ENCODE measurements at regions not wholly inside any gene's neighbourhood (a gene's known extent, or its start where the extent isn't known, plus 50 kb on each side); places are given as distances from the start of the nearest gene placed in this dataset.

GRCh38 chr6:105759946-105760345, 326.2 kb upstream of the PRDM1 start:
- H3K9me3 ChIP-seq (ENCODE audit: control insufficient read depth, insufficient read depth, low read depth, low read length), result no peaks in the 10 kb centered on the region
- TF ChIP-seq ZNF658 (tag by site-specific recombination; IDR thresholded peaks at IDR 0.05) (no peak), ZNF112 (tag by site-specific recombination; IDR thresholded peaks at IDR 0.05) (no peak), MEIS1 (CRISPR knock-in tag; IDR thresholded peaks at IDR 0.05; ENCODE audit: borderline replicate concordance) (no peak), ZNF354C (tag by site-specific recombination; IDR thresholded peaks at IDR 0.05; ENCODE audit: borderline replicate concordance, low read depth) (no peak), EGR2 (tag by site-specific recombination; IDR thresholded peaks at IDR 0.05; ENCODE audit: low read depth) (peak; percentile 62), ZFHX2 (tag by site-specific recombination; conservative IDR thresholded peaks at IDR 0.05) (peak; percentile 75), ZNF221 (tag by site-specific recombination; IDR thresholded peaks at IDR 0.05; ENCODE audit: borderline replicate concordance) (no peak)
- TF ChIP-seq, protein P1, sequence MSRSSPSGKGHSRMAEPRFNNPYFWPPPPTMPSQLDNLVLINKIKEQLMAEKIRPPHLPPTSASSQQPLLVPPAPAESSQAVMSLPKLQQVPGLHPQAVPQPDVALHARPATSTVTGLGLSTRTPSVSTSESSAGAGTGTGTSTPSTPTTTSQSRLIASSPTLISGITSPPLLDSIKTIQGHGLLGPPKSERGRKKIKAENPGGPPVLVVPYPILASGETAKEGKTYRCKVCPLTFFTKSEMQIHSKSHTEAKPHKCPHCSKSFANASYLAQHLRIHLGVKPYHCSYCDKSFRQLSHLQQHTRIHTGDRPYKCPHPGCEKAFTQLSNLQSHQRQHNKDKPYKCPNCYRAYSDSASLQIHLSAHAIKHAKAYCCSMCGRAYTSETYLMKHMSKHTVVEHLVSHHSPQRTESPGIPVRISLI (tag by site-specific recombination; IDR thresholded peaks at IDR 0.05), result no peak
- ChIA-PET POLR2A (no interaction called here), CTCF (interaction anchor here (0.5 to 0.7 kb wide), 2 partner anchors 89 to 324 kb away, joined by 3 read pairs; no protein-coding TSS in a partner anchor)
- H3K4me1 ChIP-seq (ENCODE audit: control insufficient read depth, insufficient read depth, low read length), result no peaks in the 10 kb centered on the region
- H3K36me3 ChIP-seq (ENCODE audit: control insufficient read depth in 2 of 2, insufficient read depth in 1 of 2, low read length in 2 of 2), result no peaks in the 10 kb centered on the region
- no peak overlapping the region for H3K4me3 ChIP-seq (ENCODE audit: low read depth, low read length)
- no peak overlapping the region for H3K27ac ChIP-seq (ENCODE audit: extremely low read depth, low read depth, low read length)

DNA sequence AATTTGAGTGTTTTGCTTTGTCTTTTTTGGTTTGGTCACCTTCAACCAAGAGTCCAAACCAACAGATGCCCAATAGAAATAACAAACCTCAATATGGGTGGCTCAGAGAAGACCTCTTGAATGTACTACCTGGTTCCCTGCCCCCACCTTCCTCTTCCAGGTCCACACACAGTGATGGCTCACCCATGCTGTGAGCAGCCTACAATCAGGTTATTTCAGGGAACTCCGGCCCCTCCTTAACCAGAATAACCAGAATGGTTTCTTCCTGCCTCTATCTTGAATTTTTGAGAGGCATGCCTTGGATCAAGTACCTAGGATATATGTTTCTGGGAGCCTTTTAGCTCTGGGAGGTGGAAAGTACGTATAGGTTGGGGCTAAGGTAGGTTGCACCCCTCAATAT, 327.1 kb upstream of the PRDM1 start:
- Histone ChIP-seq H3K36me3 (ENCODE audit: control insufficient read depth in 2 of 2, insufficient read depth in 1 of 2, low read length in 2 of 2) (no peaks in the 10 kb centered on the region), H3K4me3 (ENCODE audit: low read depth, low read length) (no peak overlapping the region), H3K4me1 (ENCODE audit: control insufficient read depth, insufficient read depth, low read length) (no peaks in the 10 kb centered on the region), H3K27ac (ENCODE audit: extremely low read depth, low read depth, low read length) (no peak overlapping the region), H3K9me3 (ENCODE audit: control insufficient read depth, insufficient read depth, low read depth, low read length) (no peaks in the 10 kb centered on the region)
- POLR2A ChIA-PET, result no interaction called here
- TF ChIP-seq ZNF777 (tag by site-specific recombination; IDR thresholded peaks at IDR 0.05; ENCODE audit: borderline replicate concordance) (no peak), PRDM10 (tag by site-specific recombination; IDR thresholded peaks at IDR 0.05) (no peak), ZNF473 (tag by site-specific recombination; IDR thresholded peaks at IDR 0.05) (no peak), ZNF837 (tag by site-specific recombination; IDR thresholded peaks at IDR 0.05) (no peak)
- CTCF ChIA-PET, result no interaction called here

DNA sequence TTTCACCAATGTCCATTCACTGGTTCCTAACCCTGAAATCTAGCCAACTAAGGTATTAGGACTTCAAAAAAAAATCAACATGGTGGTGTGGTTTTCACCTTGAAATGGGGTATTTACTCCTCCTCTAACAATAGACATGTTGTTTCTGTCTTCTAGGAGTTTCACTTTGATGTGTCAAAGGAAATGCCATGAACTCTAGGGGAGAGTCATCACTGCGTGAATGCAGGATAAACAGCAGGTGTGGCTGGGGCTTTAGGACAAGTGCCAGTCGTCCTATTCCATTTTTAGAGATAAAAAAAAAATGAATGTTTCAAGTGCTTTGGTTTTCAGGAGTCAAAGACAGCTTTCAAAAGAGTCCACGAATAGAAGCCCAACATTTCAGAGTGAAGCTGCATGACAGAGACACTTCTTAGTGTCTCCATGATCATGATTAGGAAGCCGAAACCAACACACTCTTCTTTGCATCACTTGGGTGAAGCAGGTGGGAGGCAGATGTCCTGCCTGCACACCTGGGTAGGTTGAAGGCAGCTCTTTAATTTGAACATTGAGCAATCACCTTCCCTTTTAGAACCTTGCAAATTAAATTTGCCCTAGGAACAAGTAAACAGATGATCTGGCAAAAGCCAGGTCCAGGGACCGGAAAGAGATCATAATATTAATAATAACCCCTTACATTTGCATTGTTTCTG, 328.5 kb upstream of the PRDM1 start:
- H3K9me3 ChIP-seq (ENCODE audit: control insufficient read depth, insufficient read depth, low read depth, low read length), result no peaks in the 10 kb centered on the region
- no peak overlapping the region for H3K27ac ChIP-seq (ENCODE audit: extremely low read depth, low read depth, low read length)
- no peaks in the 10 kb centered on the region for H3K36me3 ChIP-seq (ENCODE audit: control insufficient read depth in 2 of 2, insufficient read depth in 1 of 2, low read length in 2 of 2)
- ChIA-PET POLR2A (no interaction called here), CTCF (interaction anchor here (0.7 to 1.9 kb wide), 2 partner anchors 156 to 326 kb away, joined by 4 to 5 read pairs; no protein-coding TSS in a partner anchor)
- H3K4me1 ChIP-seq (ENCODE audit: control insufficient read depth, insufficient read depth, low read length), result no peaks in the 10 kb centered on the region
- H3K4me3 ChIP-seq (ENCODE audit: low read depth, low read length), result no peak overlapping the region
- TF ChIP-seq, protein P2, sequence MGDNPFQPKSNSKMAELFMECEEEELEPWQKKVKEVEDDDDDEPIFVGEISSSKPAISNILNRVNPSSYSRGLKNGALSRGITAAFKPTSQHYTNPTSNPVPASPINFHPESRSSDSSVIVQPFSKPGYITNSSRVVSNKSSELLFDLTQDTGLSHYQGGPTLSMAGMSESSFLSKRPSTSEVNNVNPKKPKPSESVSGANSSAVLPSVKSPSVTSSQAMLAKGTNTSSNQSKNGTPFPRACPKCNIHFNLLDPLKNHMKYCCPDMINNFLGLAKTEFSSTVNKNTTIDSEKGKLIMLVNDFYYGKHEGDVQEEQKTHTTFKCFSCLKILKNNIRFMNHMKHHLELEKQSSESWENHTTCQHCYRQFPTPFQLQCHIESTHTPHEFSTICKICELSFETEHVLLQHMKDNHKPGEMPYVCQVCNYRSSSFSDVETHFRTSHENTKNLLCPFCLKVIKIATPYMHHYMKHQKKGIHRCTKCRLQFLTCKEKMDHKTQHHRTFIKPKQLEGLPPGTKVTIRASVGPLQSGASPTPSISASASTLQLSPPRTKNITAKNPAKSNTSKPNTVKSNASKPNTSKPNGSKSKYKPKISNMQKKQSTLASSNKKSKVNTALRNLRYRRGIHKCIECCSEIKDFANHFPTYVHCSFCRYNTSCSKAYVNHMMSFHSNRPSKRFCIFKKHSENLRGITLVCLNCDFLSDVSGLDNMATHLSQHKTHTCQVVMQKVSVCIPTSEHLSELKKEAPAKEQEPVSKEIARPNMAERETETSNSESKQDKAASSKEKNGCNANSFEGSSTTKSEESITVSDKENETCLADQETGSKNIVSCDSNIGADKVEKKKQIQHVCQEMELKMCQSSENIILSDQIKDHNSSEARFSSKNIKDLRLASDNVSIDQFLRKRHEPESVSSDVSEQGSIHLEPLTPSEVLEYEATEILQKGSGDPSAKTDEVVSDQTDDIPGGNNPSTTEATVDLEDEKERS (tag by site-specific recombination; IDR thresholded peaks at IDR 0.05), result no peak
- TF ChIP-seq SP2 (tag by site-specific recombination; IDR thresholded peaks at IDR 0.05), result no peak
- TF ChIP-seq TRIM28 (IDR thresholded peaks at IDR 0.05; ENCODE audit: borderline replicate concordance, low read length), result no peak
- no peak for TF ChIP-seq PRDM10 (tag by site-specific recombination; IDR thresholded peaks at IDR 0.05)
- TF ChIP-seq ZNF26 (tag by site-specific recombination; IDR thresholded peaks at IDR 0.05), result no peak
- no peak for TF ChIP-seq KLF16 (tag by site-specific recombination; IDR thresholded peaks at IDR 0.05)
